Neural progenitor cell (in vitro differentiated cells): ENCODE measurements at regions not wholly inside any gene's neighbourhood (a gene's known extent, or its start where the extent isn't known, plus 50 kb on each side); places are given as distances from the start of the nearest gene placed in this dataset.
"Not testable (repeated sequence)": the region's sequence is repeated elsewhere in the genome, so short reads cannot be mapped to it uniquely, and the experiment has no call there.

ENCODE experiments used
- DNase-seq: peaks from one replicate; pipeline ENCODE4 v3.0.0-alpha.2; 2016; ENCODE audit warnings: low spot score
- H2AFZ ChIP-seq: fragments of 200-600 bp; sonication (generic); replicated peaks from 2 replicates; pipeline ENCODE4 v1.6.1; 2016; ENCODE audit warnings: antibody characterized with exemption
- H3F3A ChIP-seq: fragments of 200-600 bp; sonication (generic); 2 replicates; pipeline ENCODE4 v1.6.1; 2016; ENCODE audit warnings: antibody characterized with exemption, low read depth
- H3K27ac ChIP-seq: fragments of 200-600 bp; sonication (generic); 2 replicates; pipeline ENCODE4 v1.5.1; 2016; ENCODE audit warnings: mild to moderate bottlenecking
- H3K27me3 ChIP-seq: fragments of 200-600 bp; sonication (generic); 2 replicates; pipeline ENCODE4 v1.6.1; 2016; ENCODE audit warnings: mild to moderate bottlenecking, moderate library complexity
- H3K36me3 ChIP-seq: fragments of 200-600 bp; sonication (generic); 2 replicates; pipeline ENCODE4 v1.5.1; 2016
- H3K4me1 ChIP-seq: fragments of 200-600 bp; sonication (generic); 2 replicates; pipeline ENCODE4 v1.6.1; 2016; ENCODE audit warnings: mixed run types
- H3K4me2 ChIP-seq: fragments of 200-600 bp; sonication (generic); 2 replicates; pipeline ENCODE4 v1.6.1; 2016
- H3K4me3 ChIP-seq: fragments of 200-600 bp; sonication (generic); 2 replicates; pipeline ENCODE4 v1.5.1; 2016
- H3K79me2 ChIP-seq: fragments of 200-600 bp; sonication (generic); 2 replicates; pipeline ENCODE4 v1.6.1; 2016; ENCODE audit warnings: low read depth
- H3K9ac ChIP-seq: fragments of 200-600 bp; sonication (generic); 2 replicates; pipeline ENCODE4 v1.6.1; 2016
- H3K9me3 ChIP-seq: fragments of 200-600 bp; sonication (generic); 2 replicates; pipeline ENCODE4 v1.5.1; 2016; ENCODE audit warnings: low read depth
- H4K20me1 ChIP-seq: fragments of 200-600 bp; sonication (generic); 2 replicates; pipeline ENCODE4 v1.6.1; 2016; ENCODE audit warnings: low read depth
- H3K27ac Mint-ChIP-seq: 3 replicates; pipeline ENCODE4 v1.8.0; 2021; ENCODE audit warnings: mixed read lengths
- H3K27me3 Mint-ChIP-seq: 2 replicates; pipeline ENCODE4 v1.8.0; 2022; ENCODE audit warnings: low read depth, mild to moderate bottlenecking, inconsistent platforms, moderate library complexity, mixed read lengths; ENCODE audit not compliant: insufficient read depth
- H3K36me3 Mint-ChIP-seq: 3 replicates; pipeline ENCODE4 v1.8.0; 2021; ENCODE audit warnings: mixed read lengths
- H3K4me1 Mint-ChIP-seq: 3 replicates; pipeline ENCODE4 v1.8.0; 2021; ENCODE audit warnings: mixed read lengths
- H3K4me3 Mint-ChIP-seq: 3 replicates; pipeline ENCODE4 v1.8.0; 2021; ENCODE audit warnings: mild to moderate bottlenecking, moderate library complexity, mixed read lengths
- H3K9me3 Mint-ChIP-seq: 3 replicates; pipeline ENCODE4 v1.8.0; 2020; ENCODE audit warnings: mixed read lengths
- CTCF ChIP-seq: fragments of 200-600 bp; sonication (generic); IDR thresholded peaks from 2 replicates; pipeline ENCODE4 v1.5.1; 2017; ENCODE audit warnings: antibody characterized with exemption, mild to moderate bottlenecking
- EZH2 ChIP-seq: fragments of 200-600 bp; sonication (generic); IDR thresholded peaks from 2 replicates; pipeline ENCODE4 v1.6.1; 2017; ENCODE audit warnings: antibody characterized with exemption, mild to moderate bottlenecking, moderate library complexity
- EZH2phosphoT487 ChIP-seq: fragments of 200-600 bp; sonication (generic); IDR thresholded peaks from 2 replicates; pipeline ENCODE4 v1.6.1; 2017; ENCODE audit warnings: antibody characterized with exemption

- no peak overlapping the region for H2AFZ ChIP-seq
- no peak overlapping the region for H3K27ac Mint-ChIP-seq
- H3F3A ChIP-seq = peaks cover 20% of the 10 kb centered on the region
- no peaks in the 10 kb centered on the region for H4K20me1 ChIP-seq
- H3K4me1 ChIP-seq = peaks cover 31% of the 10 kb centered on the region
- peaks cover 20% of the 10 kb centered on the region for H3K27me3 Mint-ChIP-seq
- peaks cover 8% of the 10 kb centered on the region for H3K9me3 Mint-ChIP-seq
- H3K4me3 ChIP-seq = no peak overlapping the region
- H3K36me3 Mint-ChIP-seq = no peaks in the 10 kb centered on the region
- no peak for DNase-seq
- H3K79me2 ChIP-seq = no peaks in the 10 kb centered on the region
- TF ChIP-seq EZH2phosphoT487 (no peak), CTCF (no peak), EZH2 (no peak)
- peaks cover 35% of the 10 kb centered on the region for H3K4me1 Mint-ChIP-seq
- peak overlapping the region; percentile 16 for H3K4me2 ChIP-seq
- no peak overlapping the region for H3K9ac ChIP-seq
- no peaks in the 10 kb centered on the region for H3K36me3 ChIP-seq
- H3K27ac ChIP-seq = no peak overlapping the region
- no peak overlapping the region for H3K4me3 Mint-ChIP-seq
- no peaks in the 10 kb centered on the region for H3K27me3 ChIP-seq
- no peaks in the 10 kb centered on the region for H3K9me3 ChIP-seq
Observed at GRCh38 chr12:4140581-4141301, 132.8 kb upstream of the CCND2 start.

GRCh38 chr12:4139191-4139590 lies 134.4 kb upstream of the CCND2 start:
- peaks cover 45% of the 10 kb centered on the region for H3K4me1 ChIP-seq
- H3K79me2 ChIP-seq = no peaks in the 10 kb centered on the region
- Mint-ChIP-seq H3K9me3 (peaks cover 7% of the 10 kb centered on the region), H3K4me3 (no peak overlapping the region), H3K36me3 (no peaks in the 10 kb centered on the region), H3K27me3 (peaks cover 20% of the 10 kb centered on the region), H3K27ac (no peak overlapping the region), H3K4me1 (peaks cover 47% of the 10 kb centered on the region)
- H4K20me1 ChIP-seq = no peaks in the 10 kb centered on the region
- peaks cover 33% of the 10 kb centered on the region for H3F3A ChIP-seq
- H3K36me3 ChIP-seq = no peaks in the 10 kb centered on the region
- no peaks in the 10 kb centered on the region for H3K27me3 ChIP-seq
- no peak overlapping the region for H2AFZ ChIP-seq
- TF ChIP-seq EZH2phosphoT487 (no peak), EZH2 (no peak), CTCF (no peak)
- no peak overlapping the region for H3K27ac ChIP-seq
- DNase-seq = no peak
- no peaks in the 10 kb centered on the region for H3K9me3 ChIP-seq
- no peak overlapping the region for H3K4me3 ChIP-seq
- H3K4me2 ChIP-seq = no peak overlapping the region
- no peak overlapping the region for H3K9ac ChIP-seq

GRCh38 chr12:4138532-4138931 lies 135.0 kb upstream of the CCND2 start:
- H3K4me2 ChIP-seq = not testable (repeated sequence)
- H3K4me1 Mint-ChIP-seq = peaks cover 54% of the 10 kb centered on the region

GRCh38 chr12:4138051-4138450 lies 135.5 kb upstream of the CCND2 start:
- Histone ChIP-seq H3K9ac (no peak overlapping the region), H3F3A (peaks cover 40% of the 10 kb centered on the region), H3K27ac (no peak overlapping the region), H3K4me2 (no peak overlapping the region), H3K9me3 (no peaks in the 10 kb centered on the region), H3K4me3 (no peak overlapping the region), H3K36me3 (no peaks in the 10 kb centered on the region), H4K20me1 (no peaks in the 10 kb centered on the region), H3K27me3 (no peaks in the 10 kb centered on the region), H2AFZ (no peak overlapping the region), H3K4me1 (peaks cover 54% of the 10 kb centered on the region), H3K79me2 (no peaks in the 10 kb centered on the region)
- H3K36me3 Mint-ChIP-seq = no peaks in the 10 kb centered on the region
- no peak overlapping the region for H3K4me3 Mint-ChIP-seq
- H3K27me3 Mint-ChIP-seq = peaks cover 20% of the 10 kb centered on the region
- no peaks in the 10 kb centered on the region for H3K9me3 Mint-ChIP-seq
- H3K27ac Mint-ChIP-seq = no peak overlapping the region
- no peak for TF ChIP-seq EZH2phosphoT487
- TF ChIP-seq CTCF = no peak
- no peak for TF ChIP-seq EZH2
- no peak for DNase-seq
- H3K4me1 Mint-ChIP-seq = peaks cover 59% of the 10 kb centered on the region

More at GRCh38 chr12:4138532-4138931, 135.0 kb upstream of the CCND2 start:
- H3K27ac ChIP-seq, H3K9ac ChIP-seq, H3K9me3 Mint-ChIP-seq, H3K9me3 ChIP-seq, H3K27ac Mint-ChIP-seq, H3K27me3 ChIP-seq, H3K36me3 ChIP-seq, DNase-seq, H3K4me3 Mint-ChIP-seq, H3K36me3 Mint-ChIP-seq, H2AFZ ChIP-seq, H3K79me2 ChIP-seq, H3K4me3 ChIP-seq, H4K20me1 ChIP-seq: not testable (repeated sequence)
- peaks cover 20% of the 10 kb centered on the region for H3K27me3 Mint-ChIP-seq
- peaks cover 52% of the 10 kb centered on the region for H3K4me1 ChIP-seq
- peaks cover 40% of the 10 kb centered on the region for H3F3A ChIP-seq
